DOHH2 (cell line): ENCODE measurements at regions not wholly inside any gene's neighbourhood (a gene's known extent, or its start where the extent isn't known, plus 50 kb on each side); places are given as distances from the start of the nearest gene placed in this dataset.

Source experiments
- H3F3A ChIP-seq: fragments of 200-600 bp; sonication (generic), shearing (Covaris generic); 2 replicates; pipeline ENCODE4 v1.6.0; 2016; ENCODE audit warnings: antibody characterized with exemption, mild to moderate bottlenecking; ENCODE audit not compliant: control insufficient read depth, insufficient read depth
- H3K27ac ChIP-seq: fragments of 200-600 bp; sonication (generic); 2 replicates; pipeline ENCODE4 v1.5.1; 2014; ENCODE audit warnings: low read depth, mild to moderate bottlenecking, low read length, moderate library complexity
- H3K27me3 ChIP-seq: fragments of 200-600 bp; sonication (generic); 2 replicates; pipeline ENCODE4 v1.6.1; 2014; ENCODE audit warnings: mild to moderate bottlenecking, low read length, mixed read lengths; ENCODE audit not compliant: control insufficient read depth
- H3K36me3 ChIP-seq: fragments of 200-600 bp; sonication (generic); 2 replicates; pipeline ENCODE4 v1.6.1; 2014; ENCODE audit warnings: mild to moderate bottlenecking, low read length, moderate library complexity, mixed read lengths; ENCODE audit not compliant: control insufficient read depth
- H3K4me1 ChIP-seq: fragments of 200-600 bp; sonication (generic); 2 replicates; pipeline ENCODE4 v1.6.1; 2014; ENCODE audit warnings: mild to moderate bottlenecking, low read length, mixed read lengths; ENCODE audit not compliant: control insufficient read depth
- H3K4me2 ChIP-seq: fragments of 200-600 bp; sonication (generic); 2 replicates; pipeline ENCODE4 v1.6.0; 2014; ENCODE audit warnings: mild to moderate bottlenecking, low read length, moderate library complexity
- H3K4me3 ChIP-seq: fragments of 200-600 bp; sonication (generic); 2 replicates; pipeline ENCODE4 v1.5.1; 2014; ENCODE audit warnings: mild to moderate bottlenecking, low read length, mixed read lengths
- H3K79me2 ChIP-seq: fragments of 200-600 bp; sonication (generic); 2 replicates; pipeline ENCODE4 v1.6.1; 2014; ENCODE audit warnings: mild to moderate bottlenecking, low read length, mixed read lengths; ENCODE audit not compliant: control insufficient read depth
- H3K9me2 ChIP-seq: fragments of 200-600 bp; sonication (generic); replicated peaks from 2 replicates; pipeline ENCODE4 v1.6.1; 2014; ENCODE audit warnings: mild to moderate bottlenecking, low read length, mixed read lengths; ENCODE audit not compliant: control insufficient read depth
- H3K9me3 ChIP-seq: fragments of 200-600 bp; sonication (generic); 2 replicates; pipeline ENCODE4 v1.6.1; 2014; ENCODE audit warnings: antibody characterized with exemption, low read length, mixed read lengths; ENCODE audit not compliant: control insufficient read depth, insufficient read depth
- H4K20me1 ChIP-seq: fragments of 200-600 bp; sonication (generic); 2 replicates; pipeline ENCODE4 v1.6.0; 2014; ENCODE audit warnings: low read depth, mild to moderate bottlenecking, antibody characterized with exemption, low read length, moderate library complexity; ENCODE audit not compliant: control insufficient read depth, insufficient read depth
- CTCF ChIP-seq: fragments of 200-600 bp; sonication (generic); IDR thresholded peaks from one replicate; pipeline ENCODE4 v1.5.1; 2014; ENCODE audit warnings: antibody characterized with exemption, mild to moderate bottlenecking, low read depth, low read length; ENCODE audit not compliant: poor library complexity, severe bottlenecking
- EZH2phosphoT487 ChIP-seq: fragments of 200-600 bp; sonication (generic); IDR thresholded peaks from 2 replicates; pipeline ENCODE4 v1.6.1; 2017; ENCODE audit warnings: borderline replicate concordance, mild to moderate bottlenecking, antibody characterized with exemption, low read length, moderate library complexity, mixed read lengths

GRCh38 chr10:46231087-46231486 is 55.7 kb upstream of the ANTXRL start:
- Histone ChIP-seq H4K20me1 (peaks cover 5% of the 10 kb centered on the region; the same call in 1 of the 2 replicates), H3K4me1 (no peaks in the 10 kb centered on the region), H3K79me2 (no peaks in the 10 kb centered on the region), H3K9me3 (no peaks in the 10 kb centered on the region), H3F3A (peaks cover 4% of the 10 kb centered on the region; the same call in 1 of the 2 replicates), H3K4me3 (no peak overlapping the region), H3K9me2 (no peaks in the 10 kb centered on the region), H3K36me3 (no peaks in the 10 kb centered on the region), H3K27ac (no peak overlapping the region), H3K27me3 (no peaks in the 10 kb centered on the region), H3K4me2 (no peak overlapping the region)
- no peak for TF ChIP-seq CTCF
- TF ChIP-seq EZH2phosphoT487: no peak

- no peaks in the 10 kb centered on the region for H3K79me2 ChIP-seq
- H3K4me1 ChIP-seq: no peaks in the 10 kb centered on the region
- peaks cover 5% of the 10 kb centered on the region; the same call in 1 of the 2 replicates for H4K20me1 ChIP-seq
- H3K4me3 ChIP-seq: no peak overlapping the region
- H3F3A ChIP-seq: peaks cover 4% of the 10 kb centered on the region; the same call in 1 of the 2 replicates
- TF ChIP-seq CTCF (no peak), EZH2phosphoT487 (no peak)
- H3K4me2 ChIP-seq: no peak overlapping the region
- H3K36me3 ChIP-seq: no peaks in the 10 kb centered on the region
- H3K27ac ChIP-seq: no peak overlapping the region
- no peaks in the 10 kb centered on the region for H3K9me2 ChIP-seq
- H3K27me3 ChIP-seq: no peaks in the 10 kb centered on the region
- no peaks in the 10 kb centered on the region for H3K9me3 ChIP-seq
Measured at GRCh38 chr10:46232084-46232483, 54.7 kb upstream of the ANTXRL start.

GRCh38 chr10:46232666-46233065 is 54.1 kb upstream of the ANTXRL start:
- no peak for TF ChIP-seq CTCF
- TF ChIP-seq EZH2phosphoT487: no peak
- no peaks in the 10 kb centered on the region for H3K4me1 ChIP-seq
- H3K9me2 ChIP-seq: no peaks in the 10 kb centered on the region
- H3K36me3 ChIP-seq: no peaks in the 10 kb centered on the region
- no peak overlapping the region for H3K27ac ChIP-seq
- H3F3A ChIP-seq: peaks cover 4% of the 10 kb centered on the region; the same call in 1 of the 2 replicates
- no peak overlapping the region for H3K4me2 ChIP-seq
- H3K79me2 ChIP-seq: no peaks in the 10 kb centered on the region
- H3K9me3 ChIP-seq: no peaks in the 10 kb centered on the region
- peaks cover 5% of the 10 kb centered on the region; the same call in 1 of the 2 replicates for H4K20me1 ChIP-seq
- no peaks in the 10 kb centered on the region for H3K27me3 ChIP-seq
- no peak overlapping the region for H3K4me3 ChIP-seq

- H3K27me3 ChIP-seq: no peaks in the 10 kb centered on the region
Measured at GRCh38 chr10:46233181-46233580, 53.6 kb upstream of the ANTXRL start.

More at GRCh38 chr10:46233181-46233580, 53.6 kb upstream of the ANTXRL start:
- no peak overlapping the region for H3K27ac ChIP-seq
- H4K20me1 ChIP-seq: peaks cover 5% of the 10 kb centered on the region; the same call in 1 of the 2 replicates
- H3K4me3 ChIP-seq: no peak overlapping the region
- no peaks in the 10 kb centered on the region for H3K36me3 ChIP-seq
- H3K9me3 ChIP-seq: no peaks in the 10 kb centered on the region
- H3K4me1 ChIP-seq: no peaks in the 10 kb centered on the region
- no peaks in the 10 kb centered on the region for H3K79me2 ChIP-seq
- peaks cover 4% of the 10 kb centered on the region; the same call in 1 of the 2 replicates for H3F3A ChIP-seq
- H3K4me2 ChIP-seq: no peak overlapping the region
- no peak for TF ChIP-seq CTCF
- no peak for TF ChIP-seq EZH2phosphoT487
- no peaks in the 10 kb centered on the region for H3K9me2 ChIP-seq
